ENCODE measurements at regions not wholly inside any gene's neighbourhood (a gene's known extent, or its start where the extent isn't known, plus 50 kb on each side); places are given as distances from the start of the nearest gene placed in this dataset.

- Histone ChIP-seq H3K4me3 (no peak overlapping the region), H2AFZ (ENCODE audit: control insufficient read depth, low read depth, low read length) (no peak overlapping the region), H3K9ac (ENCODE audit: control insufficient read depth, insufficient read depth, low read length) (no peak overlapping the region), H3K79me2 (ENCODE audit: control insufficient read depth, insufficient read depth, low read length) (no peaks in the 10 kb centered on the region), H3K9me3 (replicated peaks; ENCODE audit: control insufficient read depth, insufficient read depth, low read length) (no peaks in the 10 kb centered on the region; the same call in 2 of the 3 replicates), H4K20me1 (ENCODE audit: control insufficient read depth, insufficient read depth) (no peaks in the 10 kb centered on the region), H3K36me3 (ENCODE audit: control insufficient read depth in 2 of 2, insufficient read depth in 2 of 2, low read length in 1 of 2) (no peaks in the 10 kb centered on the region), H3K4me1 (ENCODE audit: control insufficient read depth, insufficient read depth, low read length) (peaks cover under 1% of the 10 kb centered on the region; the same call in 1 of the 2 replicates), H3K27ac (ENCODE audit: control insufficient read depth, insufficient read depth) (no peak overlapping the region), H3K4me2 (ENCODE audit: control insufficient read depth, insufficient read depth) (no peak overlapping the region), H3K27me3 (replicated peaks in 1 of 2; ENCODE audit: control insufficient read depth in 2 of 2, insufficient read depth in 2 of 2, low read length in 1 of 2) (no peaks in the 10 kb centered on the region)
- CTCF ChIA-PET, result no interaction called here
- RAD21 ChIA-PET (ENCODE audit: unreplicated experiment), result no interaction called here
- BruUV-seq (replicated peaks), result no TSS peak
- intact Hi-C loops (cut with micrococcal nuclease; ENCODE audit: unreplicated experiment) (no loop called here), in situ Hi-C loops (cut with MboI) (no loop called here)
- WGBS (ENCODE audit: insufficient coverage, insufficient replicate concordance, low lambda C conversion rate, missing lambda C conversion rate), result 69% methylated on average over 2 of the region's 2 CpGs
- ATAC-seq, result no peak
- POLR2A ChIA-PET, result no interaction called here
- no peak for FAIRE-seq
- no peak for DNase-seq (ENCODE audit: low read depth, low spot score)
- TF ChIP-seq HCFC1 (IDR thresholded peaks at IDR 0.05; ENCODE audit: low read length) (no peak), IKZF1 (conservative IDR thresholded peaks at IDR 0.05) (no peak), CTCF (IDR thresholded peaks at IDR 0.05 in 2 of 3, conservative IDR thresholded peaks at IDR 0.05 in 1 of 3; ENCODE audit: control insufficient read depth in 2 of 3, extremely low read depth in 1 of 3, insufficient read depth in 1 of 3, low read depth in 3 of 3, low read length in 3 of 3) (no peak), RUNX3 (IDR thresholded peaks at IDR 0.05; ENCODE audit: low read length) (no peak), STAT3 (IDR thresholded peaks at IDR 0.05; ENCODE audit: low read depth, low read length) (no peak), CBX5 (IDR thresholded peaks at IDR 0.05; ENCODE audit: low read depth) (no peak), ZBTB11 (CRISPR knock-in tag; IDR thresholded peaks at IDR 0.05) (no peak), POLR2A (IDR thresholded peaks at IDR 0.05; ENCODE audit: low read depth, low read length) (no peak), SP1 (IDR thresholded peaks at IDR 0.05; ENCODE audit: low read depth, low read length) (no peak)
- SMC1A ChIA-PET (ENCODE audit: uncharacterized antibody, unreplicated experiment), result no interaction called here
These were observed 146.6 kb upstream of the MRPS22 start for GRCh38 chr3:139197251-139197650.

All from GM12878 (cell line).